ENCODE measurements at regions not wholly inside any gene's neighbourhood (a gene's known extent, or its start where the extent isn't known, plus 50 kb on each side); places are given as distances from the start of the nearest gene placed in this dataset.

DNA sequence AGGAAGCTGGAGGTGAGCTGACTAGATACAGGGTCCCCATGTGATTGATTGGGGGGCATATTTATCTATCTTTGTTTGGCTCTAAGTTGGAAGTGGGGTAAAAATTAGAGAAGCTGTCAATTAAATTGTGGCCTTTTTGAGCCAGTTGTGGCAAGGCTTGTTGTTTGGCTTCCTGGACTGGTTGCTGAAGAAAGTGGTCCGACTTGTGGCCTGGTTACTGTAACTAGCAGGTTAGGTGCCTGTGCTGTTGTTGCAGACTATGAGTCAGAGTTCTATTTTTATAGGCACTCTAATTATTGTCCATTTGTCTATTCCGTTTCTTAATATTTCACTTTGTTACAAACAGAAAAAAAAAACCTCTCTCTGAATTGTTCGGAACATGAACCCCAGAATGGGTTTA lies 129.1 kb upstream of the CNTN6 start (continued):
- TF ChIP-seq, protein P1, sequence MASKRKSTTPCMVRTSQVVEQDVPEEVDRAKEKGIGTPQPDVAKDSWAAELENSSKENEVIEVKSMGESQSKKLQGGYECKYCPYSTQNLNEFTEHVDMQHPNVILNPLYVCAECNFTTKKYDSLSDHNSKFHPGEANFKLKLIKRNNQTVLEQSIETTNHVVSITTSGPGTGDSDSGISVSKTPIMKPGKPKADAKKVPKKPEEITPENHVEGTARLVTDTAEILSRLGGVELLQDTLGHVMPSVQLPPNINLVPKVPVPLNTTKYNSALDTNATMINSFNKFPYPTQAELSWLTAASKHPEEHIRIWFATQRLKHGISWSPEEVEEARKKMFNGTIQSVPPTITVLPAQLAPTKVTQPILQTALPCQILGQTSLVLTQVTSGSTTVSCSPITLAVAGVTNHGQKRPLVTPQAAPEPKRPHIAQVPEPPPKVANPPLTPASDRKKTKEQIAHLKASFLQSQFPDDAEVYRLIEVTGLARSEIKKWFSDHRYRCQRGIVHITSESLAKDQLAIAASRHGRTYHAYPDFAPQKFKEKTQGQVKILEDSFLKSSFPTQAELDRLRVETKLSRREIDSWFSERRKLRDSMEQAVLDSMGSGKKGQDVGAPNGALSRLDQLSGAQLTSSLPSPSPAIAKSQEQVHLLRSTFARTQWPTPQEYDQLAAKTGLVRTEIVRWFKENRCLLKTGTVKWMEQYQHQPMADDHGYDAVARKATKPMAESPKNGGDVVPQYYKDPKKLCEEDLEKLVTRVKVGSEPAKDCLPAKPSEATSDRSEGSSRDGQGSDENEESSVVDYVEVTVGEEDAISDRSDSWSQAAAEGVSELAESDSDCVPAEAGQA (IDR thresholded peaks at IDR 0.05; ENCODE audit: low read depth): no peak
- TF ChIP-seq, protein P1 (CRISPR knock-in tag; IDR thresholded peaks at IDR 0.05; ENCODE audit: borderline replicate concordance): no peak
- TF ChIP-seq SMAD9 (CRISPR knock-in tag; IDR thresholded peaks at IDR 0.05) (no peak), ZMYM3 (CRISPR knock-in tag; IDR thresholded peaks at IDR 0.05) (no peak), MZF1 (CRISPR knock-in tag; IDR thresholded peaks at IDR 0.05; ENCODE audit: borderline replicate concordance) (no peak), CBX2 (IDR thresholded peaks at IDR 0.05; ENCODE audit: low read depth, low read length) (no peak), CBX2 (CRISPR knock-in tag; IDR thresholded peaks at IDR 0.05; ENCODE audit: low read depth) (no peak), DNMT1 (CRISPR knock-in tag; IDR thresholded peaks at IDR 0.05) (no peak)

DNA sequence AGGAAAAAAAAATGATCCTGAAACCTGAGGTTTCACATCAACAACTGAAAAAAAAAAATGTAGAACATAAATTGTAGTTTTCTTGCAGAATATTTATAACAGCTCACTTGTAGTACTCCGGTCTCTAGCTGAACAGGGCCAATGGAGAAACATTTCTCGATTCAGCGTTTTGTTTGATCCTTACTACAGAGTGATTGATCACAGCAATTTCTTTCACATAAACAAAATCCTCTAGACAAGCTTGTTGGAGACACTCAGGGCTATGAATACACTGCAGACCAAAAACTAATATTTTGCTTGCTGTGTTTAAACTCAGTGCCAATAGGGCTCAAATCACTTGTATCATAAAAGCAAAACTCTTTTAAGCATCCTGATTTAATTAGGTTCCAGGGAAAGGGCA lies 127.0 kb upstream of the CNTN6 start:
- Histone ChIP-seq H3K4me2 (ENCODE audit: low read depth, low read length) (no peak overlapping the region), H3K9me3 (ENCODE audit: low read length) (peaks cover 93% of the 10 kb centered on the region), H3K9ac (ENCODE audit: insufficient read depth, low read depth, low read length) (no peak overlapping the region), H3K4me1 (ENCODE audit: insufficient read depth, low read length) (no peaks in the 10 kb centered on the region), H3K79me2 (ENCODE audit: insufficient read depth, low read length) (no peaks in the 10 kb centered on the region), H3K36me3 (replicated peaks in 1 of 2; ENCODE audit: control insufficient read depth in 1 of 2, insufficient read depth in 2 of 2, low read length in 2 of 2) (no peaks in the 10 kb centered on the region), H2AFZ (ENCODE audit: low read length) (no peak overlapping the region), H3K27me3 (ENCODE audit: control insufficient read depth in 1 of 2, insufficient read depth in 2 of 2, low read length in 2 of 2) (no peaks in the 10 kb centered on the region), H3K27ac (ENCODE audit: extremely low read length, insufficient read depth, low read length) (no peak overlapping the region), H4K20me1 (ENCODE audit: insufficient read depth, low read length) (no peaks in the 10 kb centered on the region), H3K4me3 (replicated peaks in 1 of 3; ENCODE audit: insufficient read depth in 1 of 3, low read depth in 2 of 3, low read length in 3 of 3) (no peak overlapping the region)
- POLR2A ChIA-PET: no interaction called here
- no peak for FAIRE-seq
- WGBS (ENCODE audit: low lambda C conversion rate): 2% methylated on average over 3 of the region's 3 CpGs
- in situ Hi-C loops (cut with HindIII; ENCODE audit: extremely low pct_ligation_motif_present, low pct_unique_long_range_greater_than_20kb) (no loop called here), intact Hi-C loops (cut with micrococcal nuclease; ENCODE audit: unreplicated experiment) (no loop called here)
- no TSS peak for BruUV-seq (replicated peaks)
- ATAC-seq: no peak
- no peak for DNase-seq (ENCODE audit: low spot score)
- CTCF ChIA-PET (ENCODE audit: low intra/inter-chr PET ratio, low total read pairs): no interaction called here
- TF ChIP-seq SMAD3 (CRISPR knock-in tag; IDR thresholded peaks at IDR 0.05): no peak
- TF ChIP-seq, protein P2, sequence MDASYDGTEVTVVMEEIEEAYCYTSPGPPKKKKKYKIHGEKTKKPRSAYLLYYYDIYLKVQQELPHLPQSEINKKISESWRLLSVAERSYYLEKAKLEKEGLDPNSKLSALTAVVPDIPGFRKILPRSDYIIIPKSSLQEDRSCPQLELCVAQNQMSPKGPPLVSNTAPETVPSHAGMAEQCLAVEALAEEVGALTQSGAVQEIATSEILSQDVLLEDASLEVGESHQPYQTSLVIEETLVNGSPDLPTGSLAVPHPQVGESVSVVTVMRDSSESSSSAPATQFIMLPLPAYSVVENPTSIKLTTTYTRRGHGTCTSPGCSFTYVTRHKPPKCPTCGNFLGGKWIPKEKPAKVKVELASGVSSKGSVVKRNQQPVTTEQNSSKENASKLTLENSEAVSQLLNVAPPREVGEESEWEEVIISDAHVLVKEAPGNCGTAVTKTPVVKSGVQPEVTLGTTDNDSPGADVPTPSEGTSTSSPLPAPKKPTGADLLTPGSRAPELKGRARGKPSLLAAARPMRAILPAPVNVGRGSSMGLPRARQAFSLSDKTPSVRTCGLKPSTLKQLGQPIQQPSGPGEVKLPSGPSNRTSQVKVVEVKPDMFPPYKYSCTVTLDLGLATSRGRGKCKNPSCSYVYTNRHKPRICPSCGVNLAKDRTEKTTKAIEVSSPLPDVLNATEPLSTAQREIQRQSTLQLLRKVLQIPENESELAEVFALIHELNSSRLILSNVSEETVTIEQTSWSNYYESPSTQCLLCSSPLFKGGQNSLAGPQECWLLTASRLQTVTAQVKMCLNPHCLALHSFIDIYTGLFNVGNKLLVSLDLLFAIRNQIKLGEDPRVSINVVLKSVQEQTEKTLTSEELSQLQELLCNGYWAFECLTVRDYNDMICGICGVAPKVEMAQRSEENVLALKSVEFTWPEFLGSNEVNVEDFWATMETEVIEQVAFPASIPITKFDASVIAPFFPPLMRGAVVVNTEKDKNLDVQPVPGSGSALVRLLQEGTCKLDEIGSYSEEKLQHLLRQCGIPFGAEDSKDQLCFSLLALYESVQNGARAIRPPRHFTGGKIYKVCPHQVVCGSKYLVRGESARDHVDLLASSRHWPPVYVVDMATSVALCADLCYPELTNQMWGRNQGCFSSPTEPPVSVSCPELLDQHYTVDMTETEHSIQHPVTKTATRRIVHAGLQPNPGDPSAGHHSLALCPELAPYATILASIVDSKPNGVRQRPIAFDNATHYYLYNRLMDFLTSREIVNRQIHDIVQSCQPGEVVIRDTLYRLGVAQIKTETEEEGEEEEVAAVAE (CRISPR knock-in tag; IDR thresholded peaks at IDR 0.05; ENCODE audit: borderline replicate concordance): no peak
- no peak for TF ChIP-seq ZNF652 (CRISPR knock-in tag; IDR thresholded peaks at IDR 0.05; ENCODE audit: borderline replicate concordance, low read depth)
- no peak for TF ChIP-seq CBX1 (IDR thresholded peaks at IDR 0.05; ENCODE audit: low read depth)
- TF ChIP-seq, protein P3, sequence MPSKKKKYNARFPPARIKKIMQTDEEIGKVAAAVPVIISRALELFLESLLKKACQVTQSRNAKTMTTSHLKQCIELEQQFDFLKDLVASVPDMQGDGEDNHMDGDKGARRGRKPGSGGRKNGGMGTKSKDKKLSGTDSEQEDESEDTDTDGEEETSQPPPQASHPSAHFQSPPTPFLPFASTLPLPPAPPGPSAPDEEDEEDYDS (CRISPR knock-in tag; IDR thresholded peaks at IDR 0.05): no peak
- no peak for TF ChIP-seq HMG20A (CRISPR knock-in tag; IDR thresholded peaks at IDR 0.05; ENCODE audit: borderline replicate concordance)
- no peak for TF ChIP-seq ATF7-NPFF (CRISPR knock-in tag; IDR thresholded peaks at IDR 0.05; ENCODE audit: low read depth)
- no peak for TF ChIP-seq ZMYM4 (CRISPR knock-in tag; IDR thresholded peaks at IDR 0.05)

All from HepG2 (cell line).